HG02642 (cell line): ENCODE measurements at regions not wholly inside any gene's neighbourhood (a gene's known extent, or its start where the extent isn't known, plus 50 kb on each side); places are given as distances from the start of the nearest gene placed in this dataset.
"Not testable (repeated sequence)": the region's sequence is repeated elsewhere in the genome, so short reads cannot be mapped to it uniquely, and the experiment has no call there.

Source experiments
- ATAC-seq: cut with Tn5 transposase; IDR thresholded peaks from one replicate; pipeline ENCODE4 v1.9.1; 2021; ENCODE audit warnings: mild to moderate bottlenecking; ENCODE audit not compliant: unreplicated experiment, poor library complexity

- ATAC-seq, result no peak
These were observed 1145.3 kb downstream of the EFNA5 start for GRCh38 chr5:106525438-106525837.

GRCh38 chr5:106523852-106524251 lies 1146.9 kb downstream of the EFNA5 start:
- no peak for ATAC-seq

- no peak for ATAC-seq
These were observed 1148.4 kb downstream of the EFNA5 start for GRCh38 chr5:106522296-106522695.

GRCh38 chr5:106521701-106522100 lies 1149.0 kb downstream of the EFNA5 start:
- ATAC-seq, result no peak

- no peak for ATAC-seq
These were observed 1160.4 kb downstream of the EFNA5 start for GRCh38 chr5:106510321-106510720.

GRCh38 chr5:106508894-106509293 lies 1161.8 kb downstream of the EFNA5 start:
- ATAC-seq, result no peak

- ATAC-seq, result no peak
These were observed 1176.8 kb downstream of the EFNA5 start for GRCh38 chr5:106493910-106494309.

GRCh38 chr5:106489004-106489403 lies 1181.7 kb downstream of the EFNA5 start:
- ATAC-seq, result no peak

GRCh38 chr5:106488407-106488806 lies 1182.3 kb downstream of the EFNA5 start:
- no peak for ATAC-seq

GRCh38 chr5:106481374-106481773 lies 1189.4 kb downstream of the EFNA5 start:
- ATAC-seq, result no peak

- ATAC-seq, result no peak
These were observed 1194.1 kb downstream of the EFNA5 start for GRCh38 chr5:106476630-106477029.

- ATAC-seq, result no peak
These were observed 1196.7 kb downstream of the EFNA5 start for GRCh38 chr5:106474066-106474465.

GRCh38 chr5:106459541-106459940 lies 1211.2 kb downstream of the EFNA5 start:
- ATAC-seq, result no peak

GRCh38 chr5:106454651-106455415 lies 1215.9 kb downstream of the EFNA5 start:
- ATAC-seq, result no peak

- no peak for ATAC-seq
These were observed 1216.7 kb downstream of the EFNA5 start for GRCh38 chr5:106454050-106454449.

GRCh38 chr5:106451998-106452397 lies 1218.7 kb downstream of the EFNA5 start:
- ATAC-seq, result no peak

- no peak for ATAC-seq
These were observed 1227.0 kb downstream of the EFNA5 start for GRCh38 chr5:106443746-106444145.

- no peak for ATAC-seq
These were observed 1235.6 kb downstream of the EFNA5 start for GRCh38 chr5:106435185-106435584.

- not testable (repeated sequence) for ATAC-seq
These were observed 1240.0 kb downstream of the EFNA5 start for GRCh38 chr5:106430733-106431132.

- ATAC-seq, result no peak
These were observed 1247.4 kb downstream of the EFNA5 start for GRCh38 chr5:106423109-106423897.

GRCh38 chr5:106420102-106420501 lies 1250.6 kb downstream of the EFNA5 start:
- no peak for ATAC-seq

GRCh38 chr5:106418196-106418595 lies 1252.5 kb downstream of the EFNA5 start:
- no peak for ATAC-seq
